ENCODE measurements at regions not wholly inside any gene's neighbourhood (a gene's known extent, or its start where the extent isn't known, plus 50 kb on each side); places are given as distances from the start of the nearest gene placed in this dataset.

DNA sequence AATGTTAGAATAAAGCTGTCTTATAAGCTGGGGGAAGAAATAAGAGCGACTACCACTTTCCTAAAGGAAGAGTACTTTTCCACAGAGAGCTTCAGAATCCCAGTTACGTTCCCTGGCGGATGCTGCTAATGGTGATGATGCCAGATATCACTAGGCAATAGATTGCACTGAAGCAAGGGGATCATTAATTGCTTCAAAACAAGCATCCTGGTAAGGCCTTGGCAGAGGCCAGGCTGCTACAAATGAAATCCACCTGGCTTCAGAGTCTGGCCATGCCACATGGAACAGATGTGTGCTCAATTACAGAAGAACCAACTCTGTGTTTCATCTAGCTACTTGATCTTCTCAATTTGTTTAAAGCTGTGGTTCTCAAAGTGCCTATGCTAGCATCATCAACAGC, 129.2 kb upstream of the IL12A start:
- Histone ChIP-seq H3K27me3 (replicated peaks; ENCODE audit: control insufficient read depth, insufficient read depth, low read length) (no peaks in the 10 kb centered on the region), H3K4me1 (ENCODE audit: control insufficient read depth, insufficient read depth, low read length) (peaks cover 18% of the 10 kb centered on the region), H3K9me3 (ENCODE audit: control insufficient read depth, low read length) (no peaks in the 10 kb centered on the region), H3K36me3 (ENCODE audit: control insufficient read depth, insufficient read depth, low read length, severe bottlenecking) (no peaks in the 10 kb centered on the region), H3K4me3 (ENCODE audit: low read length) (no peak overlapping the region), H3K9ac (ENCODE audit: low read length) (no peak overlapping the region)
- DNase-seq (ENCODE audit: low read depth), result no peak

DNA sequence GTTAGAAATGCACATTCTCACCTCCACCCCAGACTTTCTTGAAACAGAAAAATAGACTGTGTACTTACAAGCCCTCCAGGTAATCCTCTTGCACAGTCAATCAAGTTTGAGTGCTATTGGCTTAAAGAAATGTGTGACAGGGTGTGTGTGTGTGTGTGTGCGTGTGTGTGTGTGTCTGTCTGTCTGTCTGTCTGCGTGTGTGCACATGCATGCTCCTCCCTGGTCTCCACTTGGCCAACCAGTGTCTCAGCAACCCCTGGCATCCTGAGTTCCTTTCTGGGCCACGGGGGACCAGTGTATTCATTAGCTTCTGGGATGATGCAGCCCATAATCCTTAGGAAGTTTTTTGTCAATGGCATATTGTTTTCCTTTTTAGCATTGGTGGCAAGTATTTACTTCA, 128.8 kb upstream of the IL12A start:
- H3K27me3 ChIP-seq (replicated peaks; ENCODE audit: control insufficient read depth, insufficient read depth, low read length), result no peaks in the 10 kb centered on the region
- peaks cover 15% of the 10 kb centered on the region for H3K4me1 ChIP-seq (ENCODE audit: control insufficient read depth, insufficient read depth, low read length)
- H3K4me3 ChIP-seq (ENCODE audit: low read length), result no peak overlapping the region

GRCh38 chr3:159860269-159861116, 128.1 kb upstream of the IL12A start:
- no peak overlapping the region for H3K9ac ChIP-seq (ENCODE audit: low read length)
- peaks cover 15% of the 10 kb centered on the region for H3K4me1 ChIP-seq (ENCODE audit: control insufficient read depth, insufficient read depth, low read length)
- H3K4me3 ChIP-seq (ENCODE audit: low read length), result no peak overlapping the region
- no peaks in the 10 kb centered on the region for H3K36me3 ChIP-seq (ENCODE audit: control insufficient read depth, insufficient read depth, low read length, severe bottlenecking)
- DNase-seq (ENCODE audit: low read depth), result no peak
- H3K27me3 ChIP-seq (replicated peaks; ENCODE audit: control insufficient read depth, insufficient read depth, low read length), result no peaks in the 10 kb centered on the region
- H3K9me3 ChIP-seq (ENCODE audit: control insufficient read depth, low read length), result no peaks in the 10 kb centered on the region

More for the DNA sequence above, 128.8 kb upstream of the IL12A start:
- Histone ChIP-seq H3K9ac (ENCODE audit: low read length) (no peak overlapping the region), H3K9me3 (ENCODE audit: control insufficient read depth, low read length) (no peaks in the 10 kb centered on the region), H3K36me3 (ENCODE audit: control insufficient read depth, insufficient read depth, low read length, severe bottlenecking) (no peaks in the 10 kb centered on the region)
- DNase-seq (ENCODE audit: low read depth), result no peak

GRCh38 chr3:159861369-159861987, 127.2 kb upstream of the IL12A start:
- Histone ChIP-seq H3K36me3 (ENCODE audit: control insufficient read depth, insufficient read depth, low read length, severe bottlenecking) (no peaks in the 10 kb centered on the region), H3K27me3 (replicated peaks; ENCODE audit: control insufficient read depth, insufficient read depth, low read length) (no peaks in the 10 kb centered on the region), H3K4me3 (ENCODE audit: low read length) (no peak overlapping the region), H3K9ac (ENCODE audit: low read length) (no peak overlapping the region), H3K4me1 (ENCODE audit: control insufficient read depth, insufficient read depth, low read length) (peaks cover 12% of the 10 kb centered on the region), H3K9me3 (ENCODE audit: control insufficient read depth, low read length) (no peaks in the 10 kb centered on the region)
- DNase-seq (ENCODE audit: low read depth), result no peak

GRCh38 chr3:159865041-159865579, 123.5 kb upstream of the IL12A start:
- no peaks in the 10 kb centered on the region for H3K9me3 ChIP-seq (ENCODE audit: control insufficient read depth, low read length)
- H3K4me3 ChIP-seq (ENCODE audit: low read length), result peak overlapping the region; percentile 29
- H3K27me3 ChIP-seq (replicated peaks; ENCODE audit: control insufficient read depth, insufficient read depth, low read length), result no peaks in the 10 kb centered on the region

GRCh38 chr3:159866201-159866746, 122.4 kb upstream of the IL12A start:
- H3K27me3 ChIP-seq (replicated peaks; ENCODE audit: control insufficient read depth, insufficient read depth, low read length), result no peaks in the 10 kb centered on the region
- no peaks in the 10 kb centered on the region for H3K36me3 ChIP-seq (ENCODE audit: control insufficient read depth, insufficient read depth, low read length, severe bottlenecking)
- no peak overlapping the region for H3K9ac ChIP-seq (ENCODE audit: low read length)
- peaks cover 14% of the 10 kb centered on the region for H3K4me1 ChIP-seq (ENCODE audit: control insufficient read depth, insufficient read depth, low read length)
- no peak overlapping the region for H3K4me3 ChIP-seq (ENCODE audit: low read length)
- no peaks in the 10 kb centered on the region for H3K9me3 ChIP-seq (ENCODE audit: control insufficient read depth, low read length)
- peak; percentile 43 for DNase-seq (ENCODE audit: low read depth)

More at GRCh38 chr3:159865041-159865579, 123.5 kb upstream of the IL12A start:
- H3K9ac ChIP-seq (ENCODE audit: low read length), result peak overlapping the region; percentile 4
- peak; percentile 73 for DNase-seq (ENCODE audit: low read depth)
- no peaks in the 10 kb centered on the region for H3K36me3 ChIP-seq (ENCODE audit: control insufficient read depth, insufficient read depth, low read length, severe bottlenecking)
- H3K4me1 ChIP-seq (ENCODE audit: control insufficient read depth, insufficient read depth, low read length), result peaks cover 14% of the 10 kb centered on the region

GRCh38 chr3:159867372-159867771, 121.3 kb upstream of the IL12A start:
- no peak for DNase-seq (ENCODE audit: low read depth)
- H3K9ac ChIP-seq (ENCODE audit: low read length), result no peak overlapping the region
- H3K4me1 ChIP-seq (ENCODE audit: control insufficient read depth, insufficient read depth, low read length), result peaks cover 15% of the 10 kb centered on the region
- no peak overlapping the region for H3K4me3 ChIP-seq (ENCODE audit: low read length)
- H3K36me3 ChIP-seq (ENCODE audit: control insufficient read depth, insufficient read depth, low read length, severe bottlenecking), result no peaks in the 10 kb centered on the region
- no peaks in the 10 kb centered on the region for H3K9me3 ChIP-seq (ENCODE audit: control insufficient read depth, low read length)
- H3K27me3 ChIP-seq (replicated peaks; ENCODE audit: control insufficient read depth, insufficient read depth, low read length), result no peaks in the 10 kb centered on the region

- no peak for DNase-seq (ENCODE audit: low read depth)
- no peaks in the 10 kb centered on the region for H3K36me3 ChIP-seq (ENCODE audit: control insufficient read depth, insufficient read depth, low read length, severe bottlenecking)
- H3K9ac ChIP-seq (ENCODE audit: low read length), result no peak overlapping the region
These were observed 117.9 kb upstream of the IL12A start for GRCh38 chr3:159870723-159871122.

DNA sequence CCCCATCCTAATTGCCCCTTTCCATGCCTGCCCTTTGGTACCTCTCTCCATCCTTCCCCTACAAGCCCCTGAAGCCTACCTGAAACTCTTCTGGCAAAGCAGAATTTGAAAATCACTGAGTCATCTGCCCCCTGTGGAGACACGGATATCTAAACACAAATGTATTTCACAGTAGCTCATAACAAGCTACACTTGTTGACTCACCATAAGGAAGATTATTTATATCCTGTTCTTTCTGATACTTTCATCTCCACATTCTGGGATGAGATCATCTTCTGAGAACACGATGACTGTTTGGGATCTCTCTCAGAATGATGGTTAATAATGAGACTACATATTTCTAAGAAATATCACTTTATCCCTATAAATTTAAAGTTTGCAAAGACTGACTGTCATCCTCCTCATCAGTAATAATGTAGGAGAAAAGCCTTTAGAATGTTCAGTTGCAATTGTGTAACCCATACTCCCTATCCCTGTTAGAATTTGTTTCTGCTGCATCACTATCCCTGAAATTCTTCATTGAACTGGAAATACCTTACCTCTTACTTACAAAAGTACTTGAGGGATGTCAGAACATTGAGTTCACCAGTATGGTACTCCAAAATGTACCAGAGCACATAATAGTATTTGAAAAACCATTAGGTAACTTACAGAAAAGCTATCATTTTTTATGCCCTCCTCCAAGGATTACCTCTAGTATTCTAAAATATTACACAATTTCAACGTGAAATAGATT, 116.1 kb upstream of the IL12A start:
- no peaks in the 10 kb centered on the region for H3K27me3 ChIP-seq (replicated peaks; ENCODE audit: control insufficient read depth, insufficient read depth, low read length)
- DNase-seq (ENCODE audit: low read depth), result peak; percentile 75

More at GRCh38 chr3:159870723-159871122, 117.9 kb upstream of the IL12A start:
- Histone ChIP-seq H3K9me3 (ENCODE audit: control insufficient read depth, low read length) (no peaks in the 10 kb centered on the region), H3K4me3 (ENCODE audit: low read length) (no peak overlapping the region), H3K4me1 (ENCODE audit: control insufficient read depth, insufficient read depth, low read length) (peaks cover 24% of the 10 kb centered on the region), H3K27me3 (replicated peaks; ENCODE audit: control insufficient read depth, insufficient read depth, low read length) (no peaks in the 10 kb centered on the region)

GRCh38 chr3:159875116-159875515, 113.5 kb upstream of the IL12A start:
- H3K9me3 ChIP-seq (ENCODE audit: control insufficient read depth, low read length), result no peaks in the 10 kb centered on the region
- no peaks in the 10 kb centered on the region for H3K36me3 ChIP-seq (ENCODE audit: control insufficient read depth, insufficient read depth, low read length, severe bottlenecking)
- H3K4me3 ChIP-seq (ENCODE audit: low read length), result no peak overlapping the region
- no peaks in the 10 kb centered on the region for H3K27me3 ChIP-seq (replicated peaks; ENCODE audit: control insufficient read depth, insufficient read depth, low read length)
- DNase-seq (ENCODE audit: low read depth), result no peak
- no peak overlapping the region for H3K9ac ChIP-seq (ENCODE audit: low read length)
- H3K4me1 ChIP-seq (ENCODE audit: control insufficient read depth, insufficient read depth, low read length), result peaks cover 27% of the 10 kb centered on the region

More for the DNA sequence above, 116.1 kb upstream of the IL12A start:
- Histone ChIP-seq H3K4me1 (ENCODE audit: control insufficient read depth, insufficient read depth, low read length) (peaks cover 19% of the 10 kb centered on the region), H3K9ac (ENCODE audit: low read length) (no peak overlapping the region), H3K9me3 (ENCODE audit: control insufficient read depth, low read length) (no peaks in the 10 kb centered on the region), H3K4me3 (ENCODE audit: low read length) (no peak overlapping the region), H3K36me3 (ENCODE audit: control insufficient read depth, insufficient read depth, low read length, severe bottlenecking) (no peaks in the 10 kb centered on the region)

DNA sequence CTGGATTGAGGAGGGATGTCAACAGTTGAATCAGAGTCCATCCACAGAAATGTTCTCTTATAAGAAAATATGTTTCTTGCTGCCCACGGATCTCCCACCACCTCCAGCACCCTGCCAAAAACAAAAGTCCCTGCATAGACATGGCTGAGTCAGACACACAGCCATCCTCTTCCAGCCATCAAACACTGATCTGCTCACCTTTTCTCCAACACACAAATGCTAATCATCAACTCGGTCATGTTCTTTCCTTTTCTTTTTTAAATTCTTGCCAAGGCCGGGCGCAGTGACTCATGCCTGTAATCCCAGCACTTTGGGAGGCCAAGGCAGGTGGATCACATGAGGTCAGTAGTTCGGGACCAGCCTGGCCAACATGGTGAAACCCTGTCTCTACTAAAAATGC, 110.7 kb upstream of the IL12A start:
- Histone ChIP-seq H3K9me3 (ENCODE audit: control insufficient read depth, low read length) (no peaks in the 10 kb centered on the region), H3K27me3 (replicated peaks; ENCODE audit: control insufficient read depth, insufficient read depth, low read length) (no peaks in the 10 kb centered on the region), H3K4me1 (ENCODE audit: control insufficient read depth, insufficient read depth, low read length) (peaks cover 21% of the 10 kb centered on the region), H3K36me3 (ENCODE audit: control insufficient read depth, insufficient read depth, low read length, severe bottlenecking) (no peaks in the 10 kb centered on the region), H3K9ac (ENCODE audit: low read length) (no peak overlapping the region), H3K4me3 (ENCODE audit: low read length) (no peak overlapping the region)
- no peak for DNase-seq (ENCODE audit: low read depth)

Data from adipocyte (in vitro differentiated cells).